D721Med (cell line): ENCODE measurements at regions not wholly inside any gene's neighbourhood (a gene's known extent, or its start where the extent isn't known, plus 50 kb on each side); places are given as distances from the start of the nearest gene placed in this dataset.
"Not testable (repeated sequence)": the region's sequence is repeated elsewhere in the genome, so short reads cannot be mapped to it uniquely, and the experiment has no call there.

Experiments
- DNase-seq: peaks from one replicate; pipeline ENCODE4 v3.0.0; 2011; ENCODE audit warnings: low spot score; ENCODE audit not compliant: insufficient read length
- FAIRE-seq: peaks from 2 replicates; lab custom pipeline; 2011; peaks lifted over from hg19 to GRCh38; lab: Jason Lieb, UNC
- CTCF ChIP-seq: IDR thresholded peaks from 2 replicates; pipeline ENCODE4 v1.5.1; 2012; ENCODE audit warnings: mild to moderate bottlenecking, control low read depth; ENCODE audit not compliant: insufficient read depth; ENCODE audit errors: missing control alignments

- TF ChIP-seq CTCF, result no peak
- no peak for DNase-seq
- FAIRE-seq, result no peak
Observed at GRCh38 chr4:171519457-171519856, 293.7 kb upstream of the GALNTL6 start.

DNA sequence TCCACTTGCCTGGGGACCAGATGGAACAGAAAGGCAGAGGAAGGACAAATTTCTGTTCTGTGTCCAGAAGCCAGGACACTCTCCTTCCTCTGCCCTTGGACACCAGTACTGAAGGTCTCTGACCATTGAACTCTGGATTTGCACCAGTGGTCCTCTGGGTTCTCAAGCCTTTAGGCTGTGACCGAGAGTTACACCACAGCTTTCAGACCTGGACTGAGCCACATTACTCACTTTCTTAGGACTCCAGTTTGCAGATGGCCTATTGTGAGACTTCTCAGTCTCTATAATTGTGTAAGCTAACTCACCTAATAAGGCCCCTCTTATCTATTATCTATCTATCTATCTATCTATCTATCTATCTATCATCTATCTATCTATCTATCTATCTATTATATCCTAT, 295.3 kb upstream of the GALNTL6 start:
- DNase-seq (no peak), FAIRE-seq (no peak)
- no peak for TF ChIP-seq CTCF

GRCh38 chr4:171516694-171517093, 296.5 kb upstream of the GALNTL6 start:
- DNase-seq, result no peak
- FAIRE-seq, result no peak
- no peak for TF ChIP-seq CTCF

- DNase-seq (no peak), FAIRE-seq (no peak)
- no peak for TF ChIP-seq CTCF
Observed at GRCh38 chr4:171484681-171485080, 328.5 kb upstream of the GALNTL6 start.

DNA sequence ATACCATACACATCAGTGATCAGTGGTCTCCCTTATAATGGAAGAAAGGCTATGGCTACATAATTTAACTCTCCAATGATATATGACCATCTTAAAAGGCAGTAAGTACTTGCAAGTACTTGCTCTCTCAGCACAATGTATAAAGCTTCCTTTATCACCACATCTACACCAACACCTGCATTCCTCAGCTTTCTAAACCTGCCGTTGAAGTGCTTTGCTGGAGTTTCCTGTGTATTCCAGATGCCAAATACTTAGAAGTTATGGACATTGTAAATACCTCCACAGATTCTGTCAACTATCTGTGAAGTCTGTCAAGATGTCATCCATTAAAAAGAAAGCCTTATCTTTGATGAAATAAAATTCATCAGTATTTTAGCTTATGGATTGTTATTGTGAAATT, 335.0 kb upstream of the GALNTL6 start:
- no peak for TF ChIP-seq CTCF
- FAIRE-seq (peak; percentile 58), DNase-seq (no peak)

DNA sequence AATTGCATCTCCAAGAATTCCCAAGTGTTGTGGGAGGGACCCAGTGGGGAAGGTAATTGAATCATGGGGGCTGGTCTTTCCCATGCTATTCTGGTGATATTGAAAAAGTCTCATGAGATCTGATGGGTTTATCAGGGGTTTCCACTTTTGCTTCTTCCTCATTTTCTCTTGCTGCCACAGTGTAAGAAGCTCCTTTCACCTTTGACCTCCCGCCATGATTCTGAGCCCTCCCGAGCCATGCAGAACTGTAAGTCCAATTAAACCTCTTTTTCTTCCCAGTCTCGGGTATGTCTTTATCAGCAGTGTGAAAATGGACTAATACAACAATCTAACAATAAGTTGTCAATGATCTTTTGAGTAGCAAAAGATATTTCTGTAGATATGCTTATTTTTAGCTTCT, 338.1 kb upstream of the GALNTL6 start:
- FAIRE-seq, DNase-seq: not testable (repeated sequence)

DNA sequence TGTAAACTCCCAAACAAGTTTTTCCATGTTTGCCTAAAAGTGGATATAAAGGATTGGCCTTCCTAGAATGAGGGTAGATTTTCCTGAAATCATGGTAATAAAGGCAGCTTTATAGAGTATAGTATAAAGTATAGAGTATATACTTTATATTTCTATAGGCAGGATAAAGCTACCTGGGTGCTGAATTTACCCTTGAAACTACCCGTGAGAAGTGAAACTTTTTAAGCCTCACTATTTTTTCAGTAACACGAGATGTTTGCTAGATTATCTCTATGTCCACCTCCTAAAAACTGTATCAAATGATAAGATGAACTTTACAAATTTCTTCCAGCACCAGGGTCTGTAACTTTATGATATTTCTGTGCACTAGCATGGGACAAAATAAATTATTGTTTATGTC, 340.0 kb upstream of the GALNTL6 start:
- DNase-seq (no peak), FAIRE-seq (no peak)
- TF ChIP-seq CTCF, result no peak

GRCh38 chr4:171472230-171472629, 341.0 kb upstream of the GALNTL6 start:
- TF ChIP-seq CTCF, result no peak
- no peak for FAIRE-seq
- no peak for DNase-seq
